HG03103 (cell line): ENCODE measurements at regions not wholly inside any gene's neighbourhood (a gene's known extent, or its start where the extent isn't known, plus 50 kb on each side); places are given as distances from the start of the nearest gene placed in this dataset.

Experiments
- ATAC-seq: cut with Tn5 transposase; IDR thresholded peaks from one replicate; pipeline ENCODE4 v1.9.1; 2021; ENCODE audit warnings: low read depth; ENCODE audit not compliant: unreplicated experiment

DNA sequence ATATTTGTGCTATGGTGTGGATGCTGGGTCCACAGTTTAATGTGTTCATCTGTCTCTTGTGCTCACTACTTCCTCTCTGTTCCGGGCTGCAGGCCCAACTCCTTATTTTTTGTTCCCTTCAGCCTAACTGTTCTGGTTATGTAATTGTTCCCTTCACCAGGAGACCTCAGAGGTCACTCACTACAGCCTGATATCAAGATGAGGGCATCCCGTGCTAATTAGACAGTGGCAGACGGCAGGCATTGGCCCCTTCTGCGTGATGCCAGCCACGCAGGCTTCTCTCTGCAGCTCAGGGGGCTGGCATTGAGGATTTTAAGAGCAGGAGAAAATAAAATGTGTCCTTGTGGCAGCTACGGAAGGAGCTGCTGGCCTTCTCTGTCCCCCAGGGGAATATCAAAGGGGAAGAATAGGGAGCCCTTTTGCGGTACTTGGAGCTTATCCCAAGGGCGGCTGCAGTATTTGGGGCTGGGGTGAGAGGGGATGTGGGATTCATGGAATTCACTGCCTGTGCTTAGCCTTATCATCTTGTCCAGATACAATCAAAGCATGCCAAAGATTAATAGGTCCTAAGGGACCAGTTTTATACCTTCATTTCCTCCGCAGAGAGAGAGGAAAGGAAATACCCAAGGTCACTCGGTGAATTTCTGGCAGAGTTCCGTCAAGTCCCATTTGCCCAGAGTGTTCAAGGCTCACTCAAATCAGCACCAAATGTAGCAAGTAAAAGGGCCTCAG lies 53.3 kb upstream of the TRIB2 start:
- no peak for ATAC-seq

DNA sequence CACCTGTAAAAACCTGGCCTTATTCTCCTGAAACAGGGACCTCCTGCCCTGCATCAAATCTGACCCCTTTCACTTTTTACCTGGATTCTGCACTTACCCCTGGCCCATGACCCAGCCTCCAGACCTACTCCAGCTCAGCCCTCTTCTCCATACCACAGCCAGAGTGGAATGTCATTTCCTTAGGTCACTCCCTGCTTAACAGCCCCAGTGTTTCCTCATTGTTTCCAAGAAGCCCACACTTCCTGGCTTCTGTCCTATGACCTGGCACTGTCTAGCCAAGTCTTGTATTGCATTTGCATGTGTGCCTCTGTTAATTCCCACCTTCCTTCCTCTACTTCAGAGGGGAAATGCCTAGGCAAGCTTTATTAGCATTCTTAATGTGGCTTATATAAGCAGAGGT lies 51.4 kb upstream of the TRIB2 start:
- ATAC-seq, result no peak

DNA sequence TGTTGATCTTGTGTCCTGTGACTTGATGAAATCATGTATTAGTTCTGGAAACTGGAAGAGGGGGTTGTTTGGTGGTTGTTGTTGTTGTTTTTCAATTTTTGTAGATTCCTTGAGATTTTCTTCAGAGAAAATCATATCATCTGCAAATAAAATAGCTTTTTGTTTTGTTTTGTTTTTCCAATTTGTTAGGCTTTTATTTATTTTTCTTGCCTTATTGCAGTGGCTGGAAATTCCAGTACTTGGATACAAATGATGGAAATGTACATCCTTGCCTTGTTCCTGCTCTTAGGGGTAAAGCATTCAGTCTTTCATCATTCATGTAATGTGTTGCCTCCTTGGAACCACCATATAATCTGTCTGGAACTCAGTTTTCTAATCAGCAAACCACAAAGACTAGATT lies 50.3 kb upstream of the TRIB2 start:
- ATAC-seq, result no peak
